AG08395 (cell line): ENCODE measurements at regions not wholly inside any gene's neighbourhood (a gene's known extent, or its start where the extent isn't known, plus 50 kb on each side); places are given as distances from the start of the nearest gene placed in this dataset.
"Not testable (repeated sequence)": the region's sequence is repeated elsewhere in the genome, so short reads cannot be mapped to it uniquely, and the experiment has no call there.

Experiments
- DNase-seq: peaks from one replicate; pipeline ENCODE4 v3.0.0; 2012; ENCODE audit warnings: mixed read lengths, low spot score

- no peak for DNase-seq
Measured at GRCh38 chrX:125089761-125090445, 229.8 kb upstream of the TEX13C start.

- DNase-seq: no peak
Measured at GRCh38 chrX:125093852-125094251, 225.8 kb upstream of the TEX13C start.

GRCh38 chrX:125094901-125095300 is 224.8 kb upstream of the TEX13C start:
- no peak for DNase-seq

GRCh38 chrX:125096469-125096868 is 223.2 kb upstream of the TEX13C start:
- DNase-seq: no peak

- DNase-seq: no peak
Measured at GRCh38 chrX:125096870-125097269, 222.8 kb upstream of the TEX13C start.

GRCh38 chrX:125101971-125102755 is 217.5 kb upstream of the TEX13C start:
- DNase-seq: no peak

- no peak for DNase-seq
Measured at GRCh38 chrX:125103693-125104092, 216.0 kb upstream of the TEX13C start.

- DNase-seq: no peak
Measured at GRCh38 chrX:125108921-125109320, 210.8 kb upstream of the TEX13C start.

- no peak for DNase-seq
Measured at GRCh38 chrX:125131164-125131563, 188.5 kb upstream of the TEX13C start.

- DNase-seq: no peak
Measured at GRCh38 chrX:125132274-125132673, 187.4 kb upstream of the TEX13C start.

- DNase-seq: no peak
Measured at GRCh38 chrX:125137521-125137920, 182.2 kb upstream of the TEX13C start.

GRCh38 chrX:125150231-125150630 is 169.4 kb upstream of the TEX13C start:
- DNase-seq: no peak

- DNase-seq: no peak
Measured at GRCh38 chrX:125151146-125151545, 168.5 kb upstream of the TEX13C start.

GRCh38 chrX:125152011-125152410 is 167.7 kb upstream of the TEX13C start:
- DNase-seq: no peak

- DNase-seq: no peak
Measured at GRCh38 chrX:125153621-125154020, 166.1 kb upstream of the TEX13C start.

- not testable (repeated sequence) for DNase-seq
Measured at GRCh38 chrX:125154288-125155257, 165.1 kb upstream of the TEX13C start.

- DNase-seq: not testable (repeated sequence)
Measured at GRCh38 chrX:125155296-125156033, 164.2 kb upstream of the TEX13C start.

- DNase-seq: no peak
Measured at GRCh38 chrX:125170459-125170858, 149.2 kb upstream of the TEX13C start.

- no peak for DNase-seq
Measured at GRCh38 chrX:125172531-125172930, 147.1 kb upstream of the TEX13C start.

GRCh38 chrX:125175991-125176584 is 143.6 kb upstream of the TEX13C start:
- DNase-seq: no peak

GRCh38 chrX:125193921-125194320 is 125.8 kb upstream of the TEX13C start:
- no peak for DNase-seq
